ENCODE measurements at regions not wholly inside any gene's neighbourhood (a gene's known extent, or its start where the extent isn't known, plus 50 kb on each side); places are given as distances from the start of the nearest gene placed in this dataset.

DNA sequence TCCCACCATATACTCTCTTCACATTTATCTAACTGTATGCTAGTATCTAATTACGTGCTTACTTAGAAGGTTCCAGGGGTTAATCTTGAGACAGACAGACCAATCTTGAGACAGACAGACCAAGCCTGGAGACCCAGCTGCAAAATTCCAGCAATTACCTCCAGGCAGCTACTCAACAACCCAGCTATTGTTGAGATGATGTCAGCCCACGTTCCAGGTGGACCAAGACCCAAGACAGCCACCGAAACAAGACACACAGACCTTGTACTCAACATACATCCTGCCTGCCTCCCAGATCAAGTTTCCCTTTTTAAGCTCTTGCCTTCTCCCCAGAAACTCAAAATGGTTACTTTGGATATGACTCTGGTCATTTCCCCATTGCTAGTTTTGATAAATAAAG is 64.9 kb upstream of the VASH1 start:
- TF ChIP-seq, protein P1, sequence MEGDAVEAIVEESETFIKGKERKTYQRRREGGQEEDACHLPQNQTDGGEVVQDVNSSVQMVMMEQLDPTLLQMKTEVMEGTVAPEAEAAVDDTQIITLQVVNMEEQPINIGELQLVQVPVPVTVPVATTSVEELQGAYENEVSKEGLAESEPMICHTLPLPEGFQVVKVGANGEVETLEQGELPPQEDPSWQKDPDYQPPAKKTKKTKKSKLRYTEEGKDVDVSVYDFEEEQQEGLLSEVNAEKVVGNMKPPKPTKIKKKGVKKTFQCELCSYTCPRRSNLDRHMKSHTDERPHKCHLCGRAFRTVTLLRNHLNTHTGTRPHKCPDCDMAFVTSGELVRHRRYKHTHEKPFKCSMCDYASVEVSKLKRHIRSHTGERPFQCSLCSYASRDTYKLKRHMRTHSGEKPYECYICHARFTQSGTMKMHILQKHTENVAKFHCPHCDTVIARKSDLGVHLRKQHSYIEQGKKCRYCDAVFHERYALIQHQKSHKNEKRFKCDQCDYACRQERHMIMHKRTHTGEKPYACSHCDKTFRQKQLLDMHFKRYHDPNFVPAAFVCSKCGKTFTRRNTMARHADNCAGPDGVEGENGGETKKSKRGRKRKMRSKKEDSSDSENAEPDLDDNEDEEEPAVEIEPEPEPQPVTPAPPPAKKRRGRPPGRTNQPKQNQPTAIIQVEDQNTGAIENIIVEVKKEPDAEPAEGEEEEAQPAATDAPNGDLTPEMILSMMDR (IDR thresholded peaks at IDR 0.05 in 2 of 3, conservative IDR thresholded peaks at IDR 0.05 in 1 of 3; ENCODE audit: borderline replicate concordance in 1 of 3, insufficient read depth in 1 of 3, low read depth in 2 of 3, low read length in 2 of 3), result no peak
- no peak for TF ChIP-seq ZFX (IDR thresholded peaks at IDR 0.05)
- no peak for TF ChIP-seq EZH2 (IDR thresholded peaks at IDR 0.05)
- TF ChIP-seq POLR2A (IDR thresholded peaks at IDR 0.05; ENCODE audit: borderline replicate concordance, extremely low read depth, insufficient read depth, insufficient read length), result no peak
- TF ChIP-seq POLR2AphosphoS5 (IDR thresholded peaks at IDR 0.05; ENCODE audit: low read depth, low read length), result no peak
- TF ChIP-seq EGR1 (IDR thresholded peaks at IDR 0.05; ENCODE audit: low read depth), result no peak
- TF ChIP-seq RAD21 (IDR thresholded peaks at IDR 0.05; ENCODE audit: low read depth), result no peak
- no peak for TF ChIP-seq YY1 (IDR thresholded peaks at IDR 0.05; ENCODE audit: extremely low read depth, insufficient replicate concordance, low read depth, low read length)
- no peak for TF ChIP-seq SP1 (IDR thresholded peaks at IDR 0.05; ENCODE audit: low read depth)
- TF ChIP-seq FOSL1 (IDR thresholded peaks at IDR 0.05; ENCODE audit: low read depth), result no peak
- no peak for TF ChIP-seq REST (IDR thresholded peaks at IDR 0.05; ENCODE audit: low read depth)
- no peak for TF ChIP-seq SRF (IDR thresholded peaks at IDR 0.05; ENCODE audit: low read depth)
